Skeletal muscle cell (primary cell): ENCODE measurements at regions not wholly inside any gene's neighbourhood (a gene's known extent, or its start where the extent isn't known, plus 50 kb on each side); places are given as distances from the start of the nearest gene placed in this dataset.

Source experiments
- DNase-seq: peaks from one replicate; pipeline ENCODE4 v3.0.0-alpha.2; 2010; ENCODE audit warnings: low read depth
- H3K4me3 ChIP-seq: 2 replicates; pipeline ENCODE4 v1.5.1; 2011; ENCODE audit warnings: low read depth, mild to moderate bottlenecking, control low read depth, low read length, moderate library complexity

DNA sequence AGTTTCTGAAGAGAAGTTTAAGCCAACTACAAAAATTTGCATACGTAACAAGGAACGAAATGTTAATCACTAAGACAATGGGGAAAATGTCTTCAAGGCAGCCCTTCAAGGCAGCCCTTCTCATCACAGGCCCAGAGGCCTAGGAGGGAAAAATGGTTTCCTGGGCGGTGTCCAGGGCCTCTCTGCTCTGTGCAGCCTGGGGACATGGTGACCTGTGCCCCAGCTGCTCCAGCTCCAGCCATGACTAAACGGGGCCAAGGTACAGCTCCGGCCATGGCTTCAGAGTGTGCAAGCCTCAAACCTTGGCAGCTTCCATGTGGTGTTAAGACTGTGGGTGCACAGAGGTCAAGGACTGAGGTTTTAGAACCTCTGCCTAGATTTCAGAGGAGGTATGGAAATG is 325.1 kb downstream of the FRK start:
- DNase-seq: no peak
- H3K4me3 ChIP-seq: no peak overlapping the region

- no peak for DNase-seq
- no peak overlapping the region for H3K4me3 ChIP-seq
Observed at GRCh38 chr6:115733426-115733825, 327.3 kb downstream of the FRK start.

DNA sequence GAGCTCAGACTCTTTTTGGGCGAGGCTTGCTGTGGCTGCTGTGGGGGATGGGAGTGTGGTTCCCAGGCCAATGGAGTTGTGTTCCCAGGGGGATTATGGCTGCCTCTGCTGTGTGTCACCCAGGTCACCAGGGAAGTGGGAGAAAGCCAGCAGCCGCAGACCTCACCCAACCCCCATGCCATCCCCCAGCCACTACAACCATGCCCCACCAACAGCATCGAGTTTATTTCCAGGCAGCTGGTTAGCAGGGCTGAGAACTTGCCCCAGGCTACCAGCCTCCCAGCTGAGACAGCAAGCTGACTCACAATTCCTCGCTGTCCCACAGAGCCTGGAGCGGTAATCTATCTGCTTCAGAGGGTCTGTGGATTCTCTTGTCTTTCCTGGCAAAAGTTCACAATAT is 331.7 kb downstream of the FRK start:
- no peak overlapping the region for H3K4me3 ChIP-seq
- DNase-seq: no peak

DNA sequence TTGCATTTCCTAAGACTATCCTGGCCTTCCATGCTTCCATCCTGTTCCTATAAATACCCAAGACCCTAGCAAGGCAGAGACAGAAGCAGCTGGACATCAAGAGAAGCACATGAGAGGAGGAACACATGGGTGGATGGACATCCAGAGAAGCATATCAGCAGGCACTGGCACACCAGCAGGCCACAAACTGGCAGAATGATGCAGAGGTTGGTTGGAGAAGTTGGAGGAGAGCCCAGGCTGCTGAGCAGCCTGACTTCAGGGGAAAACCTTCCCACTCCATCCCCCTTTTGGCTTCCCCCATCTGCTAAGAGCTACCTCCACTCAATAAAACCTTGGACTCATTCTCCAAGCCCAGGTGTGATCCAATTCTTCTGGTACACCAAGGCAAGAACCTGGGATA is 332.5 kb downstream of the FRK start:
- H3K4me3 ChIP-seq: no peak overlapping the region
- no peak for DNase-seq

- DNase-seq: no peak
- no peak overlapping the region for H3K4me3 ChIP-seq
Observed at GRCh38 chr6:115721564-115721963, 339.1 kb downstream of the FRK start.

- no peak for DNase-seq
- no peak overlapping the region for H3K4me3 ChIP-seq
Observed at GRCh38 chr6:115720900-115721299, 339.8 kb downstream of the FRK start.

- DNase-seq: no peak
- no peak overlapping the region for H3K4me3 ChIP-seq
Observed at GRCh38 chr6:115717472-115717871, 343.2 kb downstream of the FRK start.

GRCh38 chr6:115717062-115717461 is 343.6 kb downstream of the FRK start:
- DNase-seq: no peak
- no peak overlapping the region for H3K4me3 ChIP-seq

DNA sequence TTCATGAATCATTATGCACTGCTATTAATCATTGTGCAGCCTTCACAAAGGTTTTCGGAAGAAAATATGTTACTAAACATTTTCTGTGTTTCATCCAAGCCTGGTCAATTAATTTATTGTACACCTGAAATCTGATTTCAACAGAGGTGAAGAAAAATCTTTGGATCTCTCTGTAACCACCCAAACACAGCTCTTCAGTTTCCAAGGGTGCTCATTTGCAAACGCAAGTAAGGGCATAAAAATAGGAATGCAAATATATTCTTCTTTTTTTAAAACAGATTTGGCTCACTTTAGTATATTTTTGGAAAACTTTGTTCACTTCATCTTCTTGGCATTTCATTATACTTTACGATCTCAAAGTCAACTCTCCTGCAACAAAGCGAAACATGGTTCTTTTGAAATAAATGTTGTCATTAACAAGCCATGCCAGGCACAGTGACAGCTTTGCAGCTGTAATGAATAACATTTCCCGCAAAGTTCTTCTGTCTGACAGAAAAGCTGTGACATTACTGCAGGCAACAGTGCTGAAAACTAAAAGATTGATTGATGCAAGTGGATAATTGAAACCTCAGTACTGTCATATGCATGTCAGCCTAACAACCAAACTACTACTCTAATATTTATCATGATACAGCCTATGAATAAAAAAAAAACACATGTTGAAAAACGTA is 348.3 kb downstream of the FRK start:
- no peak overlapping the region for H3K4me3 ChIP-seq
- no peak for DNase-seq

- no peak for DNase-seq
- no peak overlapping the region for H3K4me3 ChIP-seq
Observed at GRCh38 chr6:115708850-115709249, 351.8 kb downstream of the FRK start.

DNA sequence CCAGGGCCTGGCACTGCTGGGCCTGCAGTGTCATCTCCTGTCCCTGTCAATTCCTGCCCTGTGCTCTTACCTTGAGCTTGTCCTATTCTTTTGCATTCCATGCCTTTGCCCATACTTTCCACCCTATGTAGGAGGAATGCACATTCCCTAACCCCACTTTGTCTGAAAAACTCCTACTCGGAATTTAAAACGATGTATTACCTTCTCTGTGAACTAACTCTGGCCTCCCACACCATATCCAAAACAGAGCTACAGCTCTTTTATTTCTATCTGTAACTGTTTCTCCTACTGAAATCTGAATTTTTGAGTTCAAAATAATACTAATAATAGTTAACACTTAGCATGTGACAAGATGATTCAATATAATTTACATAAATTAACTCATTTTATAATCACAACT is 353.7 kb downstream of the FRK start:
- H3K4me3 ChIP-seq: no peak overlapping the region
- DNase-seq: no peak

DNA sequence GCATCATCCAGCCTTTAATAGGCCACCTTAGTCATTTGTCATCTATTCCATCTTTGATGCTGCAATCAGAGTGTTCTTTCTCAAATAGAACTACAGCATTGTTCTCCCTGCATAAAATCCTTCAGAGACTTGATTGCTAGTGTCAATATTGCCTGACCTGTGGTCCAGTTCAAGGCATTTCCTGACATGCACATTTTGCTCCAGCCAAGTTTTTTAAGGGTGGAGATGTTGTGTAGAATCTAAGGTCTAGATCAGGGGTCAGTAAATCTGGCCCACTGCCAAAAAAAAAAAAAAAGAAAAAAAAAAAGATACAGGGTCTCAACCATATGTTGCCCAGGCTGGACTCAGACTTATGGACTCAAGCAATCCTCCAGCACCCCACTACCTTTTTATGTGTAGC is 354.4 kb downstream of the FRK start:
- no peak for DNase-seq
- no peak overlapping the region for H3K4me3 ChIP-seq

- DNase-seq: no peak
- no peak overlapping the region for H3K4me3 ChIP-seq
Observed at GRCh38 chr6:115704028-115704427, 356.7 kb downstream of the FRK start.

DNA sequence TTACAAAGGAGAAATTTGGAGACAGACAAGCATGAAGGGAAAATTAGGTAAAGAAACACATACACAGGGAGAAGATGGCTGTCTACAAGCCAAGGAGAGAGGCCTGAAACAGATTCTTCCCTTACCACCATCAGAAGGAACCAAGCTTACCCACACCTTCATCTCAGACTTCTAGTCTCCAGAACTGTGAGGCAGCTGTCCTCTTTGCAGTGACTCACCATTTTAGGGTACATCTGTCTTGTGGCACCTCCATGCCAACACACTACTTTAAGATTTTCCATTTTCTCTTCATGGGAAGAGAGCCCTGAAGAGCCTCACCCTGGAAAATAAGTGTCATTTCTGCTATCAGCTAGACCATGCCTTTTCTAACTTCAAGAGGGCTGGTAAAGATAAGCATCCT is 369.3 kb downstream of the FRK start:
- no peak overlapping the region for H3K4me3 ChIP-seq
- DNase-seq: no peak

DNA sequence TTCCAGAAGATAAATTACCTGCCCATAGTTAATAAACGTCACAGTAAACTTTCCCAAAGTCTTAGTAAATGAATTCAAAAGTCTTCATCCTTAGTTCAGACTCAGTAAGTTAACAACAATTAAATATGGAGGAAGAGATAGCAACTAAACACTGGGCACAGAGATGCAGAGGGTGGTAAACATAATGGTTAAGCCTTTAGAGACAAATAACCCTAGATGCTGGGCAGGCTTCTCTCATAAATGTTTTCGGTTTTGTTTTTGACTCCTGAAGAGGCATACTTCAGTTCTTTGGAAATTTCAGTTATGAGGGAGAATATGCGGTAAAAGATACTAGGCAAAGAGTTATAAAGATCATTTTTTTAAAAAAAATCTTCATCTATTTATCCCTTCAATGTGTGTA is 369.8 kb downstream of the FRK start:
- H3K4me3 ChIP-seq: no peak overlapping the region
- no peak for DNase-seq

DNA sequence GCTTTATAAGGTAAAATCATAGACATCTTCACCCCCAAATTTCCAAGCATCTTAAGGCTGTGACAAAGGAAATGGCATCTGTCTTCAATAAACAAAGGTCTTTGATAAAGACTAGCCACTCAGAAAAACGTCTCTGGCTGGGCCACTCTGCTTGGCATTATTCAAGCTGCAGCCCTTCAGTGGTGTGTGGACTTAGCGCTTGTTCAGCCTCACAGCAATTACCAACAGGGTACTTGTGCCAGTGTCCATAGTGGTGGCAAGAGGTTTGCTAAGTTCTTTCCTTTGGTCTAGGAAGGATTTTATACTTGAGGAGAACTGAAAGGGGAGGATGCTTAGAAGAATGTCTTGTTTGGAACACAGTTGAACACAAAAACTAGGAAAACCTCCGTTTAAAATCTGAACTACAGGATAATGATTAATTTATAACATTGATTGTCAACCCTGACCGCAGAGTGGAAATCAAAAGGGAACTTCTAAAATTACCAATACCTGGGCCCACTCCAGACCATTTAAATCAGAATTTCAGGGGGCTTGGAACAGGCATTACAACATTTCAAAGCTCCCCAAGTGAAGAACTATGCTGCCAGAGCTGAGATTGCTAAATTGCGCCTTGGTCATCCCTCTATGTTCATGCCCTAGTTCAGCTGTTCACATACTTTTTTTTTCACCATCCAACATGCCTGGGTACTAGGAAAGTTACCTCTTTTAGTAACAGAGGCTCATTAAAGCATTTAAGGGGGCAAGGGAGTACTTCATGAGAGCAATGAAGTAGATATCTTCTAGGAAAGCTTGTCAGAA is 378.5 kb downstream of the FRK start:
- no peak for DNase-seq
- H3K4me3 ChIP-seq: no peak overlapping the region

- no peak overlapping the region for H3K4me3 ChIP-seq
- DNase-seq: no peak
Observed at GRCh38 chr6:115680621-115681020, 380.1 kb downstream of the FRK start.

DNA sequence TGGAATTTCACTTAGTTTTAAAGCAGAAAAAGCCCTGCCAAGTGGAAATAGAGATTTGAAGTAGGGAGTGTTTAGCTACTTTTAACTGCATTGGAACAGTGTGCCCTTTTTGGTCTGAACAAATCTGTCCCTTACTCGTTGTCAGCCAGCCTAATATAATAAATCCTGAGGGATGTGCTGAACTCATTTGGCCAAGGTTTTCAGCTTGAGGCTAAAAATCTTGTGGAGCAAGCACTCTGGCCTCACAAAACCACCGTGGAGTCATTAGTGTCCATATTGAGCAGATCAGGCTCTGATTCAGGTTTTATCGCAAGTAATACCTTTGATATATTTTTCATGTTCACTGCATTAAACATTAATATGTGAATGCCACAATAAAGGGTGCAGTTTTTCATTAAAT is 383.5 kb downstream of the FRK start:
- no peak for DNase-seq
- H3K4me3 ChIP-seq: no peak overlapping the region

GRCh38 chr6:115675443-115675842 is 385.2 kb downstream of the FRK start:
- no peak overlapping the region for H3K4me3 ChIP-seq
- DNase-seq: no peak

GRCh38 chr6:115668781-115669180 is 391.9 kb downstream of the FRK start:
- DNase-seq: no peak
- no peak overlapping the region for H3K4me3 ChIP-seq

DNA sequence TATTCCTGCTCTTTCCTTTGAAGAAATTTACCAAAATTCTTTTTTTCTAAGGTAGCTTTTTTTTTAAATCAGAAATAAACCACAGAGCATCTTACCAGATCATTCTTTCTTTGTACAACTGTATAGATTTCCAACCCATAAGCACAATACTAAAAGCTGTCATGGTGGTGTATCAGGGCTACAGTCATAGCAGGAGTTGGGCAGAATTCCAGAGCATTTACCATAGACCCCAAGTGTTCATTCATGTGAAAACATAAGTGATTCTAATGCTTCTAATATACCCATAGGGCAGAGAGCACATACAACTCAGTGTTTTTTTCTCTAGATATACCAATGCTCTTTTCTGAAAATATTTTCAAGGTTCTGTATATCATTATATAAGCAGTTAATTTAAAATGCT is 392.5 kb downstream of the FRK start:
- no peak for DNase-seq
- H3K4me3 ChIP-seq: no peak overlapping the region
